Neural progenitor cell (in vitro differentiated cells): ENCODE measurements at regions not wholly inside any gene's neighbourhood (a gene's known extent, or its start where the extent isn't known, plus 50 kb on each side); places are given as distances from the start of the nearest gene placed in this dataset.
"Not testable (repeated sequence)": the region's sequence is repeated elsewhere in the genome, so short reads cannot be mapped to it uniquely, and the experiment has no call there.

Experiments
- EZH2 ChIP-seq: fragments of 200-600 bp; sonication (generic); IDR thresholded peaks from 2 replicates; pipeline ENCODE4 v1.6.1; 2017; ENCODE audit warnings: antibody characterized with exemption, mild to moderate bottlenecking, moderate library complexity
- EZH2phosphoT487 ChIP-seq: fragments of 200-600 bp; sonication (generic); IDR thresholded peaks from 2 replicates; pipeline ENCODE4 v1.6.1; 2017; ENCODE audit warnings: antibody characterized with exemption
- TF ChIP-seq, protein P1 (sequence below): fragments of 200-600 bp; sonication (generic); IDR thresholded peaks from 2 replicates; pipeline ENCODE4 v1.5.1; 2017; ENCODE audit warnings: antibody characterized with exemption, mild to moderate bottlenecking

DNA sequence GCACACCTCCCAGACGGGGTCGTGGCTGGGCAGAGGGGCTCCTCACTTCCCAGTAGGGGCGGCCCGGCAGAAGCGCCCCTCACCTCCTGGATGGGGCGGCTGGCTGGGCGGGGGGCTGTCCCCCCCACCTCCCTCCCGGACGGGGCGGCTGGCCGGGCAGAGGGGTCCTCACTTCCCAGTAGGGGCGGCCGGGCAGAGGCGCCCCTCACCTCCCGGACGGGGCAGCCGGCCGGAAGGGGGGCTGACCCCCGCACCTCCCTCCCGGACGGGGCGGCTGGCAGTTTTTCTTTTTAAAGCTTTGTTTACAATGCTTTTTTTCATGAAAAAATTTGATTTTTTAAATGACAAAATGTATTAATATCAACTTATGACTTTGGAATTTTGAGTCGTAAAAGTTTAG, 159.0 kb upstream of the ATP2B1 start:
- TF ChIP-seq EZH2phosphoT487, EZH2: not testable (repeated sequence)
- TF ChIP-seq, protein P1, sequence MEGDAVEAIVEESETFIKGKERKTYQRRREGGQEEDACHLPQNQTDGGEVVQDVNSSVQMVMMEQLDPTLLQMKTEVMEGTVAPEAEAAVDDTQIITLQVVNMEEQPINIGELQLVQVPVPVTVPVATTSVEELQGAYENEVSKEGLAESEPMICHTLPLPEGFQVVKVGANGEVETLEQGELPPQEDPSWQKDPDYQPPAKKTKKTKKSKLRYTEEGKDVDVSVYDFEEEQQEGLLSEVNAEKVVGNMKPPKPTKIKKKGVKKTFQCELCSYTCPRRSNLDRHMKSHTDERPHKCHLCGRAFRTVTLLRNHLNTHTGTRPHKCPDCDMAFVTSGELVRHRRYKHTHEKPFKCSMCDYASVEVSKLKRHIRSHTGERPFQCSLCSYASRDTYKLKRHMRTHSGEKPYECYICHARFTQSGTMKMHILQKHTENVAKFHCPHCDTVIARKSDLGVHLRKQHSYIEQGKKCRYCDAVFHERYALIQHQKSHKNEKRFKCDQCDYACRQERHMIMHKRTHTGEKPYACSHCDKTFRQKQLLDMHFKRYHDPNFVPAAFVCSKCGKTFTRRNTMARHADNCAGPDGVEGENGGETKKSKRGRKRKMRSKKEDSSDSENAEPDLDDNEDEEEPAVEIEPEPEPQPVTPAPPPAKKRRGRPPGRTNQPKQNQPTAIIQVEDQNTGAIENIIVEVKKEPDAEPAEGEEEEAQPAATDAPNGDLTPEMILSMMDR: not testable (repeated sequence)
